VCaP (cell line): ENCODE measurements at regions not wholly inside any gene's neighbourhood (a gene's known extent, or its start where the extent isn't known, plus 50 kb on each side); places are given as distances from the start of the nearest gene placed in this dataset.

Experiments
- H3K27ac ChIP-seq: fragments of 450-650 bp; 2 replicates; pipeline ENCODE4 v1.5.1; 2017
- CTCF ChIP-seq: fragments of 450-650 bp; conservative IDR thresholded peaks from 2 replicates; pipeline ENCODE4 v1.5.1; 2017; ENCODE audit warnings: mild to moderate bottlenecking, moderate library complexity

- no peak overlapping the region for H3K27ac ChIP-seq
- no peak for TF ChIP-seq CTCF
These were observed 348.1 kb upstream of the DCBLD2 start for GRCh38 chr3:99249627-99250026.

- no peak overlapping the region for H3K27ac ChIP-seq
- no peak for TF ChIP-seq CTCF
These were observed 347.4 kb upstream of the DCBLD2 start for GRCh38 chr3:99248913-99249312.

GRCh38 chr3:99248130-99248529 lies 346.6 kb upstream of the DCBLD2 start:
- no peak for TF ChIP-seq CTCF
- H3K27ac ChIP-seq, result no peak overlapping the region

- TF ChIP-seq CTCF, result no peak
- H3K27ac ChIP-seq, result no peak overlapping the region
These were observed 344.6 kb upstream of the DCBLD2 start for GRCh38 chr3:99246010-99246654.

GRCh38 chr3:99242271-99242670 lies 340.8 kb upstream of the DCBLD2 start:
- H3K27ac ChIP-seq, result no peak overlapping the region
- TF ChIP-seq CTCF, result no peak

- no peak overlapping the region for H3K27ac ChIP-seq
- TF ChIP-seq CTCF, result no peak
These were observed 339.2 kb upstream of the DCBLD2 start for GRCh38 chr3:99240700-99241099.

GRCh38 chr3:99236576-99236975 lies 335.1 kb upstream of the DCBLD2 start:
- no peak overlapping the region for H3K27ac ChIP-seq
- no peak for TF ChIP-seq CTCF

- no peak for TF ChIP-seq CTCF
- H3K27ac ChIP-seq, result no peak overlapping the region
These were observed 331.2 kb upstream of the DCBLD2 start for GRCh38 chr3:99232696-99233095.
